OCI-LY7 (cell line): ENCODE measurements at regions not wholly inside any gene's neighbourhood (a gene's known extent, or its start where the extent isn't known, plus 50 kb on each side); places are given as distances from the start of the nearest gene placed in this dataset.

ENCODE experiments used
- BruUV-seq: library from RNA; stranded (reverse); fragments of 400-500 nt; replicated peaks from 2 replicates; lab custom pipeline; 2021; lab: Mats Ljungman, UMichigan
- CTCF ChIA-PET: fragments of 300-600 bp; sonication (Branson Sonifier 250); formaldehyde crosslinking; loops from one replicate; lab custom pipeline; 2022; ENCODE audit warnings: antibody characterized with exemption; ENCODE audit not compliant: unreplicated experiment; lab: Charles Lee
- POLR2A ChIA-PET: fragments of 300-600 bp; sonication (Branson Sonifier 250); formaldehyde crosslinking; loops from one replicate; lab custom pipeline; 2022; ENCODE audit warnings: antibody characterized with exemption; lab: Charles Lee
- DNase-seq: peaks from one replicate; pipeline ENCODE4 v3.0.0-alpha.2; 2015; ENCODE audit warnings: low spot score
- H2AFZ ChIP-seq: fragments of 200-600 bp; sonication (generic), shearing (Covaris generic); 2 replicates; pipeline ENCODE4 v1.6.1; 2014; ENCODE audit warnings: mild to moderate bottlenecking, antibody characterized with exemption, low read length, moderate library complexity
- H3K27ac ChIP-seq: fragments of 200-600 bp; sonication (generic); 2 replicates; pipeline ENCODE4 v1.5.1; 2014; ENCODE audit warnings: mixed run types, low read depth, mild to moderate bottlenecking, moderate library complexity, low read length, inconsistent platforms; ENCODE audit not compliant: poor library complexity, severe bottlenecking
- H3K36me3 ChIP-seq: fragments of 200-600 bp; sonication (generic); 2 replicates; pipeline ENCODE4 v1.6.1; 2014; ENCODE audit warnings: mild to moderate bottlenecking, antibody characterized with exemption, low read length, moderate library complexity, mixed read lengths; ENCODE audit not compliant: insufficient read depth
- H3K4me1 ChIP-seq: fragments of 200-600 bp; sonication (generic); 2 replicates; pipeline ENCODE4 v1.5.1; 2014; ENCODE audit warnings: mild to moderate bottlenecking, low read length; ENCODE audit not compliant: insufficient read depth, poor library complexity, severe bottlenecking
- H3K4me2 ChIP-seq: fragments of 200-600 bp; sonication (generic); 2 replicates; pipeline ENCODE4 v1.6.1; 2014; ENCODE audit warnings: mild to moderate bottlenecking, low read length
- H3K4me3 ChIP-seq: fragments of 200-600 bp; sonication (generic); 2 replicates; pipeline ENCODE4 v1.5.1; 2014; ENCODE audit warnings: mild to moderate bottlenecking, low read depth, low read length; ENCODE audit not compliant: poor library complexity, severe bottlenecking
- H3K79me2 ChIP-seq: fragments of 200-600 bp; sonication (generic); 2 replicates; pipeline ENCODE4 v1.6.1; 2016; ENCODE audit warnings: low read depth, mild to moderate bottlenecking, low read length, moderate library complexity, mixed read lengths; ENCODE audit not compliant: insufficient read depth
- H3K9me2 ChIP-seq: fragments of 200-600 bp; sonication (generic); 2 replicates; pipeline ENCODE4 v1.6.1; 2016; ENCODE audit warnings: mild to moderate bottlenecking, low read length, mixed read lengths; ENCODE audit not compliant: insufficient read depth
- H3K9me3 ChIP-seq: fragments of 200-600 bp; sonication (generic); 2 replicates; pipeline ENCODE4 v1.6.1; 2014; ENCODE audit warnings: mild to moderate bottlenecking, mixed run types, low read length, mixed read lengths
- H4K20me1 ChIP-seq: fragments of 200-600 bp; sonication (generic); 2 replicates; pipeline ENCODE4 v1.6.1; 2014; ENCODE audit warnings: mild to moderate bottlenecking, antibody characterized with exemption, low read length, moderate library complexity, mixed read lengths; ENCODE audit not compliant: insufficient read depth
- CTCF ChIP-seq: fragments of 200-600 bp; sonication (generic); conservative IDR thresholded peaks from 2 replicates; pipeline ENCODE4 v1.5.1; 2014; ENCODE audit warnings: mild to moderate bottlenecking, antibody characterized with exemption, low read length, moderate library complexity, mixed read lengths
- EZH2phosphoT487 ChIP-seq: fragments of 200-600 bp; sonication (generic); IDR thresholded peaks from 2 replicates; pipeline ENCODE4 v1.6.1; 2018; ENCODE audit warnings: low read depth, borderline replicate concordance, mild to moderate bottlenecking, mixed run types, antibody characterized with exemption, low read length, moderate library complexity, mixed read lengths
- intact Hi-C: fragments of 100-400 bp; cut with micrococcal nuclease; formaldehyde crosslinking; loops from one replicate; pipeline ENCODE4 v1.10.0; 2022; ENCODE audit not compliant: unreplicated experiment

DNA sequence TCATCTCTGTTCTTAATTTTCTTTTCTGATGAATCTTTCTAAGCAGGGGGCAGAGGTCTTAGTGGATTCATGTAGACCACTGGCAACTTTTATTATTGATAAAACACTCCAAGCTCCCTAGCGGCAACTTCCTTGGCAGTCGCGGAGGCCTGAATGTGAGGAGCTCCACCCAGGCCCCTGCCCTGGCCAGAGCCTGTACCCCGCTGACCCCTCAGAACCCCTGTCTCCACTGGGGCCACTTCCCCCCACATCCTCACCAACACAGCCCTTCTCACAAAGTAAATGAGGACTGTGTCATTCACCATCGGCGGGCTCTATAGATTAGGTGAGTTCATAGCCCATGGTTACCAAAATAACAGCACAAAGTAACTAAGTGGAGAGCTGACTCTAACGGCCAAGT lies 111.6 kb downstream of the TPRA1 start:
- Histone ChIP-seq H3K9me3 (no peaks in the 10 kb centered on the region), H3K9me2 (no peaks in the 10 kb centered on the region), H3K36me3 (no peaks in the 10 kb centered on the region), H3K4me1 (no peaks in the 10 kb centered on the region), H4K20me1 (no peaks in the 10 kb centered on the region), H3K4me3 (no peak overlapping the region), H3K27ac (no peak overlapping the region), H2AFZ (no peak overlapping the region), H3K79me2 (no peaks in the 10 kb centered on the region), H3K4me2 (no peak overlapping the region)
- BruUV-seq: no TSS peak
- ChIA-PET CTCF (no interaction called here), POLR2A (no interaction called here)
- intact Hi-C loops: no loop called here
- TF ChIP-seq CTCF (no peak), EZH2phosphoT487 (no peak)
- no peak for DNase-seq

DNA sequence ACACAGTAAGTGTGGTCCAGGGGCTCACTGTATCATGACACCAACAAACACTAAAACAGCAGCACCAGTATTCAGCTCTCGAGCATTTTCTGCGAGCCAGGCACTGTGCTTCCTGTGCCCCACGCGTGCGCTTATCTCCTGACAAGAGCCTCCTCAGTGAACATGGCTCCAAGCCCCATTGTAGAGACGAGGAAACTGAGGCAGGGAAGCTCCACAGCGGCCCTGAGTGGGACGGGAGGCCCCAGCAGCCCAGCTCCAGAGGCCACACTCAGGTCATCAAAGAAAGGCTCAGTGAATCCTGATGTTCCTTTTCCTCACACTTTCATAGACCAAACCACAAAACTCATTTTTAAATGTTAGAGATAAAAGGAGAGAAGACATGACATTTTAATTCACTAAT lies 113.1 kb downstream of the TPRA1 start:
- no TSS peak for BruUV-seq
- CTCF ChIA-PET: no interaction called here

GRCh38 chr3:127476936-127477335 lies 113.6 kb downstream of the TPRA1 start:
- Histone ChIP-seq H3K79me2 (no peaks in the 10 kb centered on the region), H3K27ac (no peak overlapping the region), H2AFZ (no peak overlapping the region), H4K20me1 (no peaks in the 10 kb centered on the region), H3K9me3 (no peaks in the 10 kb centered on the region), H3K4me3 (no peak overlapping the region), H3K36me3 (no peaks in the 10 kb centered on the region), H3K4me1 (no peaks in the 10 kb centered on the region), H3K4me2 (no peak overlapping the region), H3K9me2 (no peaks in the 10 kb centered on the region)
- no TSS peak for BruUV-seq
- intact Hi-C loops: no loop called here
- CTCF ChIA-PET: no interaction called here
- TF ChIP-seq EZH2phosphoT487: no peak
- TF ChIP-seq CTCF: no peak
- POLR2A ChIA-PET: no interaction called here
- no peak for DNase-seq

More for the DNA sequence above, 113.1 kb downstream of the TPRA1 start:
- no peaks in the 10 kb centered on the region for H3K9me3 ChIP-seq
- no peaks in the 10 kb centered on the region for H3K79me2 ChIP-seq
- no peak overlapping the region for H3K4me3 ChIP-seq
- no peaks in the 10 kb centered on the region for H4K20me1 ChIP-seq
- intact Hi-C loops: no loop called here
- no peak overlapping the region for H2AFZ ChIP-seq
- H3K36me3 ChIP-seq: no peaks in the 10 kb centered on the region
- no peak overlapping the region for H3K4me2 ChIP-seq
- no peak for DNase-seq
- H3K9me2 ChIP-seq: no peaks in the 10 kb centered on the region
- POLR2A ChIA-PET: no interaction called here
- no peaks in the 10 kb centered on the region for H3K4me1 ChIP-seq
- H3K27ac ChIP-seq: no peak overlapping the region
- no peak for TF ChIP-seq EZH2phosphoT487
- no peak for TF ChIP-seq CTCF
